ENCODE measurements at regions not wholly inside any gene's neighbourhood (a gene's known extent, or its start where the extent isn't known, plus 50 kb on each side); places are given as distances from the start of the nearest gene placed in this dataset.

GRCh38 chr11:15858881-15859280 is 497.5 kb downstream of the SOX6 start:
- TF ChIP-seq POLR2AphosphoS5 (IDR thresholded peaks at IDR 0.05; ENCODE audit: low read depth) (no peak), CTCF (conservative IDR thresholded peaks at IDR 0.05; ENCODE audit: low read depth in 2 of 2) (no peak), REST (IDR thresholded peaks at IDR 0.05; ENCODE audit: unreplicated experiment) (no peak), JUNB (IDR thresholded peaks at IDR 0.05; ENCODE audit: unreplicated experiment) (no peak), EZH2 (IDR thresholded peaks at IDR 0.05; ENCODE audit: low read depth, unreplicated experiment) (no peak), CREB1 (CRISPR knock-in tag; IDR thresholded peaks at IDR 0.05; ENCODE audit: low read depth) (no peak), EZH2phosphoT487 (IDR thresholded peaks at IDR 0.05; ENCODE audit: unreplicated experiment) (no peak), ETS1 (IDR thresholded peaks at IDR 0.05) (no peak), ZNF114 (CRISPR knock-in tag; IDR thresholded peaks at IDR 0.05) (no peak), STAT1 (IDR thresholded peaks at IDR 0.05; ENCODE audit: unreplicated experiment) (no peak), ZNF331 (CRISPR knock-in tag; IDR thresholded peaks at IDR 0.05; ENCODE audit: low read depth) (no peak), ZNF462 (CRISPR knock-in tag; IDR thresholded peaks at IDR 0.05) (no peak), NANOG (IDR thresholded peaks at IDR 0.05; ENCODE audit: borderline replicate concordance) (no peak)
